Mesenchymal stem cell (in vitro differentiated cells and primary cell): ENCODE measurements at regions not wholly inside any gene's neighbourhood (a gene's known extent, or its start where the extent isn't known, plus 50 kb on each side); places are given as distances from the start of the nearest gene placed in this dataset.

Experiments
- DNase-seq: peaks from one replicate; pipeline ENCODE4 v3.0.0-alpha.2; 2013
- H2AFZ ChIP-seq: one replicate; pipeline ENCODE4 v1.6.1; 2013; ENCODE audit warnings: low read depth, mild to moderate bottlenecking, control low read depth, inconsistent platforms, low read length, moderate library complexity
- H2AK5ac ChIP-seq: 2 replicates; pipeline ENCODE4 v1.6.1; 2013; ENCODE audit warnings: low read length, moderate library complexity, mild to moderate bottlenecking, inconsistent platforms; ENCODE audit not compliant: severe bottlenecking
- H2BK120ac ChIP-seq: one replicate; pipeline ENCODE4 v1.6.1; 2013; ENCODE audit warnings: low read depth, mild to moderate bottlenecking, inconsistent platforms, low read length, moderate library complexity
- H2BK12ac ChIP-seq, 2 experiments: one replicate each; pipeline ENCODE4 v1.6.1; 2013; ENCODE audit warnings: inconsistent platforms in 2 of 2, low read length in 2 of 2, mild to moderate bottlenecking in 2 of 2, moderate library complexity in 2 of 2, control low read depth in 1 of 2
- H2BK15ac ChIP-seq: one replicate; pipeline ENCODE4 v1.6.1; 2013; ENCODE audit warnings: mild to moderate bottlenecking, low read depth, inconsistent platforms; ENCODE audit not compliant: poor library complexity, severe bottlenecking
- H2BK5ac ChIP-seq: 2 replicates; pipeline ENCODE4 v1.6.1; 2013; ENCODE audit warnings: low read depth, mild to moderate bottlenecking, low read length, control low read depth, inconsistent platforms; ENCODE audit not compliant: poor library complexity, severe bottlenecking
- H3K14ac ChIP-seq, 2 experiments: one replicate each; pipeline ENCODE4 v1.6.1; 2013; ENCODE audit warnings: inconsistent platforms in 2 of 2, low read length in 2 of 2, control low read depth in 1 of 2, mild to moderate bottlenecking in 1 of 2, moderate library complexity in 1 of 2
- H3K18ac ChIP-seq, 2 experiments: one replicate each; pipeline ENCODE4 v1.6.1; 2013; ENCODE audit warnings: inconsistent platforms in 2 of 2, low read length in 2 of 2, control low read depth in 1 of 2, low read depth in 1 of 2, mild to moderate bottlenecking in 1 of 2
- H3K23ac ChIP-seq, 2 experiments: one replicate each; pipeline ENCODE4 v1.6.1; 2013; ENCODE audit warnings: inconsistent platforms in 2 of 2, low read length in 2 of 2, mild to moderate bottlenecking in 2 of 2, moderate library complexity in 2 of 2, control low read depth in 1 of 2
- H3K27ac ChIP-seq: 2 replicates; pipeline ENCODE4 v1.5.1; 2013; ENCODE audit warnings: mild to moderate bottlenecking, moderate library complexity, low read length, control low read depth, inconsistent platforms; ENCODE audit not compliant: poor library complexity, severe bottlenecking
- H3K27me3 ChIP-seq, 2 experiments: 2 replicates each; pipeline versions ENCODE4 v1.6.1 to v1.7.0; 2013; ENCODE audit warnings: low read length in 2 of 2, mild to moderate bottlenecking in 2 of 2, moderate library complexity in 2 of 2, control low read depth in 1 of 2, inconsistent platforms in 1 of 2; ENCODE audit not compliant: control insufficient read depth in 1 of 2, insufficient read depth in 1 of 2
- H3K36me3 ChIP-seq, 2 experiments: 2 replicates each; pipeline versions ENCODE4 v1.6.1 to v1.7.0; 2013; ENCODE audit warnings: low read length in 2 of 2, control low read depth in 1 of 2, inconsistent platforms in 1 of 2, low read depth in 1 of 2, mild to moderate bottlenecking in 1 of 2; ENCODE audit not compliant: insufficient read depth in 2 of 2, control insufficient read depth in 1 of 2
- H3K4ac ChIP-seq, 2 experiments: one replicate each; pipeline ENCODE4 v1.6.1; 2013; ENCODE audit warnings: inconsistent platforms in 2 of 2, low read length in 2 of 2, mild to moderate bottlenecking in 2 of 2, moderate library complexity in 2 of 2, control low read depth in 1 of 2, low read depth in 1 of 2
- H3K4me1 ChIP-seq: 2 replicates; pipeline ENCODE4 v1.6.1; 2013; ENCODE audit warnings: low read depth, low read length, control low read depth; ENCODE audit not compliant: control insufficient read depth, insufficient read depth
- H3K4me2 ChIP-seq: 2 replicates; pipeline ENCODE4 v1.6.1; 2013; ENCODE audit warnings: low read length, mild to moderate bottlenecking, inconsistent platforms; ENCODE audit not compliant: poor library complexity, severe bottlenecking
- H3K4me3 ChIP-seq, 2 experiments: 2 replicates each; pipeline versions ENCODE4 v1.5.1 to v1.7.0; 2013; ENCODE audit warnings: low read length in 2 of 2, mild to moderate bottlenecking in 2 of 2, control low read depth in 1 of 2, low read depth in 1 of 2; ENCODE audit not compliant: insufficient read depth in 1 of 2
- H3K79me1 ChIP-seq: replicated peaks from 2 replicates; pipeline ENCODE4 v1.6.1; 2013; ENCODE audit warnings: mild to moderate bottlenecking, control low read depth, low read length, inconsistent platforms; ENCODE audit not compliant: poor library complexity, severe bottlenecking
- H3K9ac ChIP-seq: 2 replicates; pipeline ENCODE4 v1.7.0; 2013; ENCODE audit warnings: mild to moderate bottlenecking, low read length, moderate library complexity
- H3K9me3 ChIP-seq: 2 replicates; pipeline ENCODE4 v1.7.0; 2013; ENCODE audit warnings: mild to moderate bottlenecking, low read length; ENCODE audit not compliant: control insufficient read depth
- H4K8ac ChIP-seq: one replicate; pipeline ENCODE4 v1.6.1; 2013; ENCODE audit warnings: inconsistent platforms, mild to moderate bottlenecking, low read length, moderate library complexity
- H4K91ac ChIP-seq: one replicate; pipeline ENCODE4 v1.6.1; 2013; ENCODE audit warnings: mild to moderate bottlenecking, low read length, inconsistent platforms
- WGBS: methylation state at CpG from one replicate; pipeline ENCODE4 v1.1.7; 2013; ENCODE audit warnings: mixed read lengths; 5-methylcytosine and 5-hydroxymethylcytosine counted together

- H2AFZ ChIP-seq, result no peak overlapping the region
- no peaks in the 10 kb centered on the region for H3K79me1 ChIP-seq
- H3K27me3 ChIP-seq, result no peaks in the 10 kb centered on the region
- no peak for DNase-seq
- no peak overlapping the region for H2BK15ac ChIP-seq
- no peak overlapping the region for H3K23ac ChIP-seq
- H3K27ac ChIP-seq, result no peak overlapping the region
- H2AK5ac ChIP-seq, result no peak overlapping the region
- no peak overlapping the region for H2BK5ac ChIP-seq
- no peak overlapping the region for H3K14ac ChIP-seq
- no peak overlapping the region for H4K91ac ChIP-seq
- H3K36me3 ChIP-seq, result no peaks in the 10 kb centered on the region
- H3K18ac ChIP-seq, result no peak overlapping the region
- H2BK12ac ChIP-seq, result no peak overlapping the region
- H3K9ac ChIP-seq, result no peak overlapping the region
- no peaks in the 10 kb centered on the region for H3K9me3 ChIP-seq
- H2BK120ac ChIP-seq, result no peak overlapping the region
- H3K4me1 ChIP-seq, result no peaks in the 10 kb centered on the region
- no peak overlapping the region for H3K4me2 ChIP-seq
- H3K4me3 ChIP-seq, result no peak overlapping the region
- no peak overlapping the region for H3K4ac ChIP-seq
- 81% methylated on average over 1 of the region's 3 CpGs for WGBS
- no peak overlapping the region for H4K8ac ChIP-seq
Measured at GRCh38 chr4:14892563-14892962, 109.7 kb upstream of the CPEB2 start.

GRCh38 chr4:14893713-14894112 lies 108.6 kb upstream of the CPEB2 start:
- H2BK15ac ChIP-seq, result no peak overlapping the region
- H4K91ac ChIP-seq, result no peak overlapping the region
- no peak overlapping the region for H3K4ac ChIP-seq
- H3K18ac ChIP-seq, result no peak overlapping the region
- H2AK5ac ChIP-seq, result no peak overlapping the region
- no peak overlapping the region for H3K14ac ChIP-seq
- H3K23ac ChIP-seq, result no peak overlapping the region
- no peak overlapping the region for H3K27ac ChIP-seq
- no peaks in the 10 kb centered on the region for H3K4me1 ChIP-seq
- no peak overlapping the region for H4K8ac ChIP-seq
- H2BK120ac ChIP-seq, result no peak overlapping the region
- no peaks in the 10 kb centered on the region for H3K79me1 ChIP-seq
- H2AFZ ChIP-seq, result no peak overlapping the region
- no peak overlapping the region for H3K4me2 ChIP-seq
- no peak overlapping the region for H2BK5ac ChIP-seq
- WGBS, result 65% methylated on average over 3 of the region's 3 CpGs
- H3K4me3 ChIP-seq, result no peak overlapping the region
- no peak for DNase-seq
- peaks cover 5 to 6% of the 10 kb centered on the region in 2 experiments for H3K27me3 ChIP-seq
- H3K36me3 ChIP-seq, result no peaks in the 10 kb centered on the region
- H3K9me3 ChIP-seq, result no peaks in the 10 kb centered on the region
- H3K9ac ChIP-seq, result no peak overlapping the region
- no peak overlapping the region for H2BK12ac ChIP-seq

- Histone ChIP-seq H3K27me3 (peaks cover 5 to 6% of the 10 kb centered on the region in 2 experiments), H3K14ac (no peak overlapping the region), H2BK12ac (no peak overlapping the region), H3K27ac (no peak overlapping the region), H3K4me1 (no peaks in the 10 kb centered on the region), H3K9ac (no peak overlapping the region), H2BK15ac (no peak overlapping the region), H4K91ac (no peak overlapping the region), H3K9me3 (no peaks in the 10 kb centered on the region), H3K4ac (no peak overlapping the region), H3K4me2 (no peak overlapping the region), H2BK5ac (no peak overlapping the region), H2AFZ (no peak overlapping the region), H3K23ac (no peak overlapping the region), H2BK120ac (no peak overlapping the region), H2AK5ac (no peak overlapping the region), H3K18ac (no peak overlapping the region), H3K36me3 (no peaks in the 10 kb centered on the region), H3K79me1 (no peaks in the 10 kb centered on the region), H3K4me3 (no peak overlapping the region), H4K8ac (no peak overlapping the region)
- 92% methylated on average over 1 of the region's 1 CpG for WGBS
- DNase-seq, result no peak
Measured at GRCh38 chr4:14894392-14895292, 107.6 kb upstream of the CPEB2 start.

GRCh38 chr4:14896656-14897175 lies 105.6 kb upstream of the CPEB2 start:
- H3K79me1 ChIP-seq, result no peaks in the 10 kb centered on the region
- H2BK5ac ChIP-seq, result no peak overlapping the region
- no peak overlapping the region for H3K18ac ChIP-seq
- 78% methylated on average over 2 of the region's 2 CpGs for WGBS
- H3K9me3 ChIP-seq, result no peaks in the 10 kb centered on the region
- no peak overlapping the region for H3K4me2 ChIP-seq
- H3K9ac ChIP-seq, result no peak overlapping the region
- no peak overlapping the region for H3K27ac ChIP-seq
- H2BK12ac ChIP-seq, result no peak overlapping the region
- H2AK5ac ChIP-seq, result no peak overlapping the region
- H3K36me3 ChIP-seq, result no peaks in the 10 kb centered on the region
- H4K91ac ChIP-seq, result no peak overlapping the region
- H2AFZ ChIP-seq, result no peak overlapping the region
- peaks cover 5 to 6% of the 10 kb centered on the region in 2 experiments for H3K27me3 ChIP-seq
- H3K23ac ChIP-seq, result no peak overlapping the region
- H3K4me3 ChIP-seq, result no peak overlapping the region
- DNase-seq, result no peak
- H4K8ac ChIP-seq, result no peak overlapping the region
- no peaks in the 10 kb centered on the region for H3K4me1 ChIP-seq
- no peak overlapping the region for H2BK15ac ChIP-seq
- no peak overlapping the region for H3K14ac ChIP-seq
- no peak overlapping the region for H3K4ac ChIP-seq
- H2BK120ac ChIP-seq, result no peak overlapping the region
